OCI-LY3 (cell line): ENCODE measurements at regions not wholly inside any gene's neighbourhood (a gene's known extent, or its start where the extent isn't known, plus 50 kb on each side); places are given as distances from the start of the nearest gene placed in this dataset.

ENCODE experiments used
- H2AFZ ChIP-seq: fragments of 200-600, 300-600 bp; shearing (Covaris generic); 2 replicates; pipeline ENCODE4 v1.6.0; 2014; ENCODE audit warnings: antibody characterized with exemption, low read depth, low read length
- H3K27ac ChIP-seq: fragments of 200-600, 300-600 bp; sonication (generic); 2 replicates; pipeline ENCODE4 v1.5.1; 2014; ENCODE audit warnings: mild to moderate bottlenecking, low read length, moderate library complexity, mixed read lengths
- H3K27me3 ChIP-seq: fragments of 200-600, 300-600 bp; sonication (generic); 2 replicates; pipeline ENCODE4 v1.6.1; 2014; ENCODE audit warnings: low read depth, low read length, mixed read lengths
- H3K36me3 ChIP-seq: fragments of 200-600, 300-600 bp; sonication (generic); replicated peaks from 2 replicates; pipeline ENCODE3; 2014; ENCODE audit warnings: low read depth, low read length, mixed read lengths
- H3K4me1 ChIP-seq: fragments of 300-600, 200-600 bp; sonication (generic); 2 replicates; pipeline ENCODE4 v1.6.1; 2014; ENCODE audit warnings: low read length, mixed read lengths
- H3K4me2 ChIP-seq: fragments of 200-600, 300-600 bp; sonication (generic); 2 replicates; pipeline ENCODE4 v1.6.1; 2014; ENCODE audit warnings: low read length, mixed read lengths
- H3K4me3 ChIP-seq: fragments of 300-600, 200-600 bp; sonication (generic); 2 replicates; pipeline ENCODE4 v1.5.1; 2014; ENCODE audit warnings: antibody characterized with exemption, mild to moderate bottlenecking, low read length, moderate library complexity
- H3K79me2 ChIP-seq: fragments of 300-600, 200-600 bp; shearing (Covaris generic); 2 replicates; pipeline ENCODE4 v1.6.1; 2014; ENCODE audit warnings: mild to moderate bottlenecking, low read length, mixed read lengths
- H3K9ac ChIP-seq: fragments of 300-600, 200-600 bp; shearing (Covaris generic); 2 replicates; pipeline ENCODE4 v1.6.0; 2014; ENCODE audit warnings: mild to moderate bottlenecking, low read length, moderate library complexity
- H3K9me3 ChIP-seq: fragments of 200-600, 300-600 bp; shearing (Covaris generic); 2 replicates; pipeline ENCODE4 v1.6.1; 2014; ENCODE audit warnings: low read length, mixed read lengths; ENCODE audit not compliant: insufficient read depth
- H4K20me1 ChIP-seq: fragments of 200-600, 300-600 bp; sonication (generic); 2 replicates; pipeline ENCODE4 v1.6.1; 2016; ENCODE audit warnings: low read length, mixed read lengths; ENCODE audit not compliant: insufficient read depth
- EZH2phosphoT487 ChIP-seq: fragments of 200-600 bp; shearing (Covaris generic); IDR thresholded peaks from 2 replicates; pipeline ENCODE4 v1.6.1; 2018; ENCODE audit warnings: antibody characterized with exemption, mixed run types, low read depth
- TF ChIP-seq, protein P1 (sequence below): fragments of 200-600, 300-600 bp; sonication (generic); IDR thresholded peaks from 2 replicates; pipeline ENCODE4 v1.5.1; 2014; ENCODE audit warnings: antibody characterized with exemption, low read length, low read depth

DNA sequence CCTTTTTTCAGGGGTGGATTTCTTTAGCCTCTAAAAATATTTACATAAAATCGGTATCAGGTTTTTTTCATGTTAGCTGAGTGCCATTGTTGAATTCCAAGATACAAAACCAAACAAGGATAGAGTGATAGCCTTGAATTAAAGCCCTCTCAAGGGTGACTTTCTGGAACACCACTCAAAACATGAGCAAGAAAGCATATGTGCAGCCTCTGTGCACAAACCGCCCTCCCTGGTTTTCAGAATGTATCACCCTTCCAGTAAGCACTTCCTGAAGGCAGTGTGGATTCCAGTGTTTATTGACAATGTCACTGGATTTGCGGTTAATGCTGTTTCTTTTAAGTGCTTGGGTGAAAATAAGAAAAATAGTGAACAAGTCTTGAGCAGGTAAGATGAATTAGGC, 597.7 kb downstream of the TMEM114 start:
- H3K9me3 ChIP-seq, result no peaks in the 10 kb centered on the region
- no peaks in the 10 kb centered on the region for H4K20me1 ChIP-seq
- H2AFZ ChIP-seq, result no peak overlapping the region
- H3K79me2 ChIP-seq, result no peaks in the 10 kb centered on the region
- no peak for TF ChIP-seq EZH2phosphoT487
- TF ChIP-seq, protein P1, sequence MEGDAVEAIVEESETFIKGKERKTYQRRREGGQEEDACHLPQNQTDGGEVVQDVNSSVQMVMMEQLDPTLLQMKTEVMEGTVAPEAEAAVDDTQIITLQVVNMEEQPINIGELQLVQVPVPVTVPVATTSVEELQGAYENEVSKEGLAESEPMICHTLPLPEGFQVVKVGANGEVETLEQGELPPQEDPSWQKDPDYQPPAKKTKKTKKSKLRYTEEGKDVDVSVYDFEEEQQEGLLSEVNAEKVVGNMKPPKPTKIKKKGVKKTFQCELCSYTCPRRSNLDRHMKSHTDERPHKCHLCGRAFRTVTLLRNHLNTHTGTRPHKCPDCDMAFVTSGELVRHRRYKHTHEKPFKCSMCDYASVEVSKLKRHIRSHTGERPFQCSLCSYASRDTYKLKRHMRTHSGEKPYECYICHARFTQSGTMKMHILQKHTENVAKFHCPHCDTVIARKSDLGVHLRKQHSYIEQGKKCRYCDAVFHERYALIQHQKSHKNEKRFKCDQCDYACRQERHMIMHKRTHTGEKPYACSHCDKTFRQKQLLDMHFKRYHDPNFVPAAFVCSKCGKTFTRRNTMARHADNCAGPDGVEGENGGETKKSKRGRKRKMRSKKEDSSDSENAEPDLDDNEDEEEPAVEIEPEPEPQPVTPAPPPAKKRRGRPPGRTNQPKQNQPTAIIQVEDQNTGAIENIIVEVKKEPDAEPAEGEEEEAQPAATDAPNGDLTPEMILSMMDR, result no peak
- H3K9ac ChIP-seq, result no peak overlapping the region
- H3K27ac ChIP-seq, result no peak overlapping the region
- no peak overlapping the region for H3K4me3 ChIP-seq
- no peaks in the 10 kb centered on the region for H3K36me3 ChIP-seq
- no peaks in the 10 kb centered on the region for H3K27me3 ChIP-seq
- no peaks in the 10 kb centered on the region for H3K4me1 ChIP-seq
- H3K4me2 ChIP-seq, result no peak overlapping the region

DNA sequence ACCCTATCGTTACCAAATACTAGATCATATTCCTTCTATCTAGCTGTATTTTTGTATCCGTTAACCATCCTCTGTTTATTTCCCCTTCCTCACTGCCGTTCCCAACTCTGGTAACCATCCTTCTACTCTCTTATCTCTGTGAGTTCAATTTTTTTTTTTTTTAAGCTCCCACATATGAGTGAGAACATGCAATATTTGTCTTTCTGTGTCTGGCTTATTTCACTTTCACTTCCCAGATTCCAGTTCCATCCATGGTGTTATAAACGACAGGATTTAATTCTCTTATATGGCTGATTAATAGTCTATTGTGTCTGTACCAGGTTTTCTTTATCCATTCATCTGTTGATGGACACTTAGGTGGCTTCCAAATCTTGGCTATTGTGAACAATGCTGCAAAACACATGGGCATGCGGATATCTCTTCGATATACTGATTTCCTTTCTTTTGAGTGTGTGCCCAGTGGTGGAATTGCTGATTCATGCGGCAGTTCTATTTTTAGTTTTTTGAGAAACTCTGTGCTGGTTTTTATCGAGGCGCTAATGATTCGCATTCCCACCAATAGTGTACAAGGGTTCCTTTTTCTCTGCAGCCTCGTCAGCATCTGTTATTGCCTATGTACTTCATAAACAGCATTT, 599.6 kb downstream of the TMEM114 start:
- Histone ChIP-seq H3K4me3 (no peak overlapping the region), H3K9ac (no peak overlapping the region), H3K4me2 (no peak overlapping the region), H3K27me3 (no peaks in the 10 kb centered on the region), H2AFZ (no peak overlapping the region), H3K4me1 (no peaks in the 10 kb centered on the region), H3K27ac (no peak overlapping the region), H3K79me2 (no peaks in the 10 kb centered on the region), H3K36me3 (no peaks in the 10 kb centered on the region), H3K9me3 (no peaks in the 10 kb centered on the region), H4K20me1 (no peaks in the 10 kb centered on the region)
- TF ChIP-seq EZH2phosphoT487, result no peak
- TF ChIP-seq, protein P1, result no peak

DNA sequence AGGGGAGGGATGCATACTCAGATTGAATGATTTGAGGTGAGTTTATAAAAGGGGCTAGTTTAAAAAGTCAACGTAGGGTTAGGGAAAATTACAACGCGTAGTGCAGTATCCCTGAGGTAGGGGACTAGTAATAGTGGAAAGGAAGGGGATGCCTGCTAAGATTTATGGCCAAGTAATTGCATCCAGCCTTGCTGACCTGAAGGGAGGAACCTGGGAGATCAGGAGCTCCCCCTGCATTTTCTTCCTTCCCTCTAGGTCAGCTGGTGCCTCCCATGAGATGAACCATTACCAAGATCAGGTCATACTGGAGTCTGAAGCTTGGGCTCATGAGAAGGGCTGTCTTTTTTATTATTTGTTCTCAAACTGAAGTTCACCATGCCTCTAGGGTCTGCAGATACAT, 606.6 kb downstream of the TMEM114 start:
- H4K20me1 ChIP-seq, result no peaks in the 10 kb centered on the region
- H3K9me3 ChIP-seq, result no peaks in the 10 kb centered on the region
- H3K4me1 ChIP-seq, result no peaks in the 10 kb centered on the region
- no peak overlapping the region for H3K9ac ChIP-seq
- no peaks in the 10 kb centered on the region for H3K27me3 ChIP-seq
- no peak overlapping the region for H3K27ac ChIP-seq
- H3K4me2 ChIP-seq, result no peak overlapping the region
- no peak overlapping the region for H2AFZ ChIP-seq
- H3K36me3 ChIP-seq, result no peaks in the 10 kb centered on the region
- TF ChIP-seq, protein P1, result no peak
- TF ChIP-seq EZH2phosphoT487, result no peak
- H3K79me2 ChIP-seq, result no peaks in the 10 kb centered on the region
- H3K4me3 ChIP-seq, result no peak overlapping the region

GRCh38 chr16:7980133-7980483, 610.2 kb downstream of the TMEM114 start:
- no peak for TF ChIP-seq EZH2phosphoT487
- TF ChIP-seq, protein P1, result no peak
- Histone ChIP-seq H3K36me3 (no peaks in the 10 kb centered on the region), H3K79me2 (no peaks in the 10 kb centered on the region)

More at GRCh38 chr16:7980133-7980483, 610.2 kb downstream of the TMEM114 start:
- Histone ChIP-seq H4K20me1 (no peaks in the 10 kb centered on the region), H3K27me3 (no peaks in the 10 kb centered on the region), H3K4me2 (no peak overlapping the region), H3K4me3 (no peak overlapping the region), H2AFZ (no peak overlapping the region), H3K9me3 (no peaks in the 10 kb centered on the region), H3K27ac (no peak overlapping the region), H3K9ac (no peak overlapping the region), H3K4me1 (no peaks in the 10 kb centered on the region)
